ENCODE measurements at regions not wholly inside any gene's neighbourhood (a gene's known extent, or its start where the extent isn't known, plus 50 kb on each side); places are given as distances from the start of the nearest gene placed in this dataset.

DNA sequence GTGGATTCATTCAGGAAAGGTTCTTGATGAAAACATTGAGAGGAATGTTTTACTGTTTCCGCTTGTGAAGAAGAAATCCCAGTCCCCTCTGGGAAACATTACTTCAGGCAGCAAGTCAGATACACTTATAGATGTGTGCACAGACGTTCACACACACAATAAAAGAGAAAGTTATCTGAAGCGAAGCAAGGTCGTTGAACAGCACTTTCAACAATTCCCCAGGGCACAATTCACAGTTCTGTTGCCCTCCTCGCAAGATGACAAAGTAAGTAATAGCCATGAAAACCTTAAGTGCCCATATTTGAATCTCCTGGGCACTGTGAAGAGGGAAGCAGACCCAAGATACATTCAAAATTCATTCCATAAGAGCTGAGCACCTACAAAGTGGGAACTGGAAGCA is 156.6 kb upstream of the CAND1 start:
- intact Hi-C loops (cut with DNase I; ENCODE audit: low total_unique reads): no loop called here
- TF ChIP-seq, protein P1, sequence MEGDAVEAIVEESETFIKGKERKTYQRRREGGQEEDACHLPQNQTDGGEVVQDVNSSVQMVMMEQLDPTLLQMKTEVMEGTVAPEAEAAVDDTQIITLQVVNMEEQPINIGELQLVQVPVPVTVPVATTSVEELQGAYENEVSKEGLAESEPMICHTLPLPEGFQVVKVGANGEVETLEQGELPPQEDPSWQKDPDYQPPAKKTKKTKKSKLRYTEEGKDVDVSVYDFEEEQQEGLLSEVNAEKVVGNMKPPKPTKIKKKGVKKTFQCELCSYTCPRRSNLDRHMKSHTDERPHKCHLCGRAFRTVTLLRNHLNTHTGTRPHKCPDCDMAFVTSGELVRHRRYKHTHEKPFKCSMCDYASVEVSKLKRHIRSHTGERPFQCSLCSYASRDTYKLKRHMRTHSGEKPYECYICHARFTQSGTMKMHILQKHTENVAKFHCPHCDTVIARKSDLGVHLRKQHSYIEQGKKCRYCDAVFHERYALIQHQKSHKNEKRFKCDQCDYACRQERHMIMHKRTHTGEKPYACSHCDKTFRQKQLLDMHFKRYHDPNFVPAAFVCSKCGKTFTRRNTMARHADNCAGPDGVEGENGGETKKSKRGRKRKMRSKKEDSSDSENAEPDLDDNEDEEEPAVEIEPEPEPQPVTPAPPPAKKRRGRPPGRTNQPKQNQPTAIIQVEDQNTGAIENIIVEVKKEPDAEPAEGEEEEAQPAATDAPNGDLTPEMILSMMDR (IDR thresholded peaks at IDR 0.05): no peak
- TF ChIP-seq POLR2A (IDR thresholded peaks at IDR 0.05): no peak
- DNase-seq (ENCODE audit: low spot score in 2 of 2): no peak
- 59% methylated on average over 5 of the region's 5 CpGs for WGBS, 2 donors
- H3K4me3 ChIP-seq (ENCODE audit: low read depth, poor library complexity, severe bottlenecking): no peak overlapping the region

DNA sequence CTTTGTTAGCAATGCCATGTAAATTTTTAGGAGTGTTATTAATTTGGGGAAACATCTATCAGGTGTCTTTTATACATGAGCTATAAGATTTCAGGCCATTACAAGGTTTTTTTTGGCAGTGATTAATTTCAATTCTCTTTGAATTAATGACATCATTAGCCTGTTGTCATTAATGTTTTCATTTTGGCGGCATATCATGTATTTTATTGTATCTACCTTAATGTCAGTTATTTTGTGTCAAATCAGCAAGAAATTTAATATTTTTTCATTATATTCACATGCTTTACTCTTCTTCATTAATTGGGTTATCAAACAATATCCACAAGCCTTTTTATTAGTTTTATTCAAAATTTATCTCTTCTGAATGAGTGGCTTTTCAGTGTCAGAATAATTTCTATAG is 153.0 kb upstream of the CAND1 start:
- WGBS, 2 donors: 86 to 87% methylated on average over 1 of the region's 1 CpG
- TF ChIP-seq, protein P1 (IDR thresholded peaks at IDR 0.05): no peak
- no peak for TF ChIP-seq POLR2A (IDR thresholded peaks at IDR 0.05)
- no peak for DNase-seq (ENCODE audit: low spot score in 2 of 2)
- intact Hi-C loops (cut with DNase I; ENCODE audit: low total_unique reads): no loop called here
- H3K4me3 ChIP-seq (ENCODE audit: low read depth, poor library complexity, severe bottlenecking): no peak overlapping the region

- no peak for TF ChIP-seq POLR2A (IDR thresholded peaks at IDR 0.05)
- TF ChIP-seq, protein P1 (IDR thresholded peaks at IDR 0.05): no peak
- intact Hi-C loops (cut with DNase I; ENCODE audit: low total_unique reads): no loop called here
- H3K4me3 ChIP-seq (ENCODE audit: low read depth, poor library complexity, severe bottlenecking): no peak overlapping the region
- DNase-seq (ENCODE audit: low spot score in 2 of 2): no peak
These were observed 146.6 kb upstream of the CAND1 start for GRCh38 chr12:67122584-67122983.

- 72 to 89% methylated on average over 1 of the region's 1 CpG for WGBS, 2 donors
- intact Hi-C loops (cut with DNase I; ENCODE audit: low total_unique reads): no loop called here
- H3K4me3 ChIP-seq (ENCODE audit: low read depth, poor library complexity, severe bottlenecking): no peak overlapping the region
- DNase-seq (ENCODE audit: low spot score in 2 of 2): no peak
- TF ChIP-seq POLR2A (IDR thresholded peaks at IDR 0.05): no peak
- TF ChIP-seq, protein P1 (IDR thresholded peaks at IDR 0.05): no peak
These were observed 131.9 kb upstream of the CAND1 start for GRCh38 chr12:67137256-67137655.

DNA sequence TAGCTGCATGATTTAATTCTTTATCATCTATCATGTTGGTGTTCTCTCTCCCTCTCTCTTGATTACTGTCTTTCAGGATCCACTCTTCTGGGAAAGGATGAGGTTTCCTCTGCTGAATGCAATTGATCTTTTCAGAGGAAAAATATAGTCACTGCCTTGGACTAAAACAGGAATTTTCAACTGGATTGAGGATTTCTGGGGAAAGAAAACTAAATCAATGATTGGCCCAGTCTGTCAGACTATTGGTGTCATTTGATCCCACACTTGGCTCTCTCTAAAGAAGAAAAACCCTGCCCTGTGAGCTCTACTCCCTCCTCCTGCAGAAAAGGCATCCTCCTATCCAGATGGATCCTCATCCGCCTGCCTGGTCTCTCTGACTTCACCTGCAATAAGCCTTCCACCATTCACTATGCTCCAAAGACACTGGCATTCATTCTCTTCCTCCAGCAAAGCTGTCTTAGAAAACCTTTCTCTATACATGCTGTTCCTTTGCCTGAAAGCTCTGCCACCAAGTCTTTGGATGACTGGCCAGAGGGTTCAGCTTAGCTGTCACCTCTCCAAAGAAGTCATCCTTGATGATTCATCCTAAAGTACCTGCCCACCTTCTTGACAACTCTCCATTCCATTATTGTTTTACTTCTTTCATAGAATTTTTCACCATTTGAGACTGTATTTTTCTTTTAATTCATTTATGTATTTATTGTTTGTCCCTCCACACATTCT is 127.7 kb upstream of the CAND1 start:
- H3K4me3 ChIP-seq (ENCODE audit: low read depth, poor library complexity, severe bottlenecking): no peak overlapping the region
- WGBS, 2 donors: 32 to 33% methylated on average over 1 of the region's 1 CpG
- intact Hi-C loops (cut with DNase I; ENCODE audit: low total_unique reads): no loop called here
- TF ChIP-seq, protein P1 (IDR thresholded peaks at IDR 0.05): no peak
- no peak for TF ChIP-seq POLR2A (IDR thresholded peaks at IDR 0.05)
- DNase-seq (ENCODE audit: low spot score in 2 of 2): no peak

GRCh38 chr12:67145692-67146091 is 123.5 kb upstream of the CAND1 start:
- 79 to 84% methylated on average over 4 of the region's 4 CpGs for WGBS, 2 donors
- no peak for TF ChIP-seq POLR2A (IDR thresholded peaks at IDR 0.05)
- TF ChIP-seq, protein P1 (IDR thresholded peaks at IDR 0.05): no peak
- no peak for DNase-seq (ENCODE audit: low spot score in 2 of 2)
- intact Hi-C loops (cut with DNase I; ENCODE audit: low total_unique reads): no loop called here
- no peak overlapping the region for H3K4me3 ChIP-seq (ENCODE audit: low read depth, poor library complexity, severe bottlenecking)

Data from lower leg skin (tissue), 4 donors.